Retina (tissue), 1 donor: ENCODE measurements at regions not wholly inside any gene's neighbourhood (a gene's known extent, or its start where the extent isn't known, plus 50 kb on each side); places are given as distances from the start of the nearest gene placed in this dataset.

Experiments used
- DNase-seq: peaks from one replicate; pipeline ENCODE4 v3.0.0-alpha.2; 2016

DNA sequence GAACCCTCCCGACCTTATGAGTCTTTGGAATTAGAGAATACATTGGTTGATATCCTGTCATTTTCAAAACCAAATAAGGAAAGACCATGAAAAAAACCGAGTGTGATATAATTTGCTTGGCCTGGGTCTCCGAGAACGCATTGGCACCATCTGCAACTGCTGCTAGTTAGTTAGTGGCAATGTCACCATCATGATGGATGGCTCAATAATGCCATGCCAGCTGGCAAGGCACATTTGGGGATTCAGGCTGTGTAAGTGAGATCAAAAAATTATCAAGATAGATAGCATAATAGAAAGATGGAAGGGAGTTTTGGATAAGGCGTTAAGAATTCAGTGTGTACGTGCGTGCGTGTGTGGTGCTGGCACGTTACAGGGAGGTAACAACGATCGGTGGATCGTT is 134.7 kb upstream of the TCERG1L start:
- DNase-seq, result no peak

DNA sequence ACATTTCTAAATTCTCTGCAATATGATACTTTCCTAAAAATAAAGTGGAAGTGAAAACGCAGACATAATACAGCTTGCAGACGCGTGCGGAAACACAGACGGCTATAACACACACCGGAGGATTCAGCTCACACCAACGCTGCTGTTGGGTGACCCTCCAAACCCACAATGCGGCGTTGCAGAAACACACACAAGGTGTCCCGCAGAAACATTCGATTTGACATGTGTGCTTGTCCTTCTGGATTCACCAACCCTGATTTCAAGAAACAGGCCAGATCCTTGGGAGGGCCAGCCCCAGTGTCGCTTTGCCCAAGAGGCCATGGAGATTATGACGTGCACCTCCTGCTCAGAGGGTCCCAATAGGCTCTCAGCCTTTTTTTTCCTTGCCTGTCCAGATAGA is 136.7 kb upstream of the TCERG1L start:
- no peak for DNase-seq

DNA sequence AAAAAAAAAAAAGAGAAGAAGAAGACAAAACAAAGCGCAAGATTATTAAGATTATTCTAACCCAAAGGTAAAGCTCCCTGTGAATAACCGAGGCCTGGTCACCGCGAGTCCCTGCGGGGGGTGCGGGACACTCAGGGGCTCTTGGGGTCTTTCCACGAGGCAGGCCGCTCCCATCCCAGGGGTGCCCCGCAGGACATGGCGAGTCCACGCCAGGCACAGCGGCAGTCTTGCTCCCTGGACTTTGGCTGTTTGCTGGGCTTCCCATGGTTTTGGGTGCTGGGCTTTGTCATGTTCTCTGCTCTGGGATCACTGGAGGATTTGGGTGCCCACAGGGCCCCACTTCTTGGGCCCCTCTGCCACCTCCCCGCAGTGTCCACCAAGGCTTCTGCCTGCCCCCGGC is 137.4 kb upstream of the TCERG1L start:
- no peak for DNase-seq

DNA sequence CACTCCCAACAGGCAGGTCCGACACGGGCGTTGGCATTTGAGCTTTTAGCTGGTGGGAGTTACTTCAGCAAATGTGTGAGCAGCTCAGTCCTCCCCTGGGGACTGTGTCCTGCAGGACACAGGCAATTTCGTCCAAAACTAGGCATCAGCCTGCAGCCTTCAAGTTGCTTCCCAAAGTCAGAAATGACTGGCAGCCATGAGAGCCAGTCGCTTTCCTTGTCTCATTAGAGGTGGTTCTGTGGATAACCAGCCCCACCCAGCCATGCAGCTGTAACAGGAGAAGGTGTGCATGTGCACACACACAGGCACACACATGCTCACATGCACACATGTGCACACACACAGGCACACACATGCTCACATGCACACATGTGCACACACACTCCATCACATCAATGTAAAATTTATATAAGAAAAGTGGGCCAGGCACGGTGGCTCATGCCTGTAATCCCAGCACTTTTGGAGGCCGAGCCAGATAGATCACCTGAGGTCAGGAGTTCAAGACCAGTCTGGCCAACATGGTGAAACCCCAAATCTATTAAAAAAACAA is 138.8 kb upstream of the TCERG1L start:
- no peak for DNase-seq

GRCh38 chr10:131451407-131452015 is 140.0 kb upstream of the TCERG1L start:
- DNase-seq, result no peak

- peak; percentile 93 for DNase-seq
Measured at GRCh38 chr10:131452926-131453720, 141.6 kb upstream of the TCERG1L start.

GRCh38 chr10:131453721-131454634 is 142.5 kb upstream of the TCERG1L start:
- peak; percentile 96 for DNase-seq

DNA sequence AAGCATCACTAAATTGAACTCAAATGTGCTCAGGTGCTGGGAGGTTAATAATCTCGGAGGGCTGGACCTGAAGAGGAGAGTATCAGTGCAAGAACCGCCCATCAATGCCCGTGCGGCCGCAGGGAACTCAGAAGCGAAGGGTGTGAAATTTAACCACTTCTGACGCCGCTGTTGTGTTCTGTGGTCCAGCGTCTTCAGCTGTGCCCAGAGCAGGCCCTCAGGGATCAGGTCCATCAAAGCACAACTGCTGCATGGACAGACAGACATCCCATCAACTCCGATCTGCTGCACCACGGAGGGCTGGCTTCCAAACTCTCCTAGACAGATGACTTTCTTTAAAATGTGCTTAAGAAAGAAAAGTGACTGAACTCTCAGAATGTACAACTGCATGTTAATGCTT is 144.9 kb upstream of the TCERG1L start:
- DNase-seq, result no peak

DNA sequence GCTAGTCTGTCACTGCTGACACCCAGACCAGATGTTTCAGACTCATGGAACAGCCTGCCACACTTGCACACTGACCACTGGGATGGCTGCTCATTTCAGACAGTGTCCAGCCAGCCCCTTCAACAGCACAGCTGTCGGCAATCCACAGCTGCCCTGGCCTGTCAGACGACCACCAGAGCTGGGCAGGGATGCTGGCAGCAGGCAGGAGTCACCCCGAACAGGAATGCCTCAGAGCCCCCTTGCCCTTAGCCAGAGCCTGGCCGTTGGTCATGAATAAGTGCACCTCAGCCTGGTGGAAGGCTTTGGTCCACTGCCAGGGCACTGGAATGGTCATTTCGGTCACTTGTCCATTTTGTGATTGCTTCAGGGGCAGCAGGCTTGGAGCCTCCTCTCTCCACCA is 149.6 kb upstream of the TCERG1L start:
- DNase-seq, result peak; percentile 36

GRCh38 chr10:131464789-131465188 is 153.3 kb upstream of the TCERG1L start:
- no peak for DNase-seq

GRCh38 chr10:131469551-131469950 is 158.0 kb upstream of the TCERG1L start:
- no peak for DNase-seq

DNA sequence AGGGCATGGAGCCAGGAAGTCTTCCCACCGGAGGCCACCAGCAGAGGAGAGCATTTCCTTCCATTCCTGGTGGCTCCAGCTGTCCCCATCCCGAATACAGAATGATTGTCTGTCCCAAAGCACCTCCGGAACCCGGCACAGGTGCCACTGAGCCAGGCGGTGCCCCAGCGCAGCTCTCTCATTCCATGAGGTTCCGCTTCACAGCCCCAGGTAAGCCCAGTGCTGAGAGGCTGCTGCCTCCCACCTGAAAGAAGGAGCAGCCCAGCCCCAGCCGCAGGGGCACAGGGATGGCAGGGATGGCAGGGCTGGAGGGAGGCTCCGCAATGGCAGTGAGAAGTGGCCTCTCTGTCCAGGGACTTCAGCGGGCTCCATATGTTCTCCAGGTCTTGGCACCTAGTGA is 162.1 kb upstream of the TCERG1L start:
- no peak for DNase-seq

- no peak for DNase-seq
Measured at GRCh38 chr10:131474416-131474815, 162.9 kb upstream of the TCERG1L start.

DNA sequence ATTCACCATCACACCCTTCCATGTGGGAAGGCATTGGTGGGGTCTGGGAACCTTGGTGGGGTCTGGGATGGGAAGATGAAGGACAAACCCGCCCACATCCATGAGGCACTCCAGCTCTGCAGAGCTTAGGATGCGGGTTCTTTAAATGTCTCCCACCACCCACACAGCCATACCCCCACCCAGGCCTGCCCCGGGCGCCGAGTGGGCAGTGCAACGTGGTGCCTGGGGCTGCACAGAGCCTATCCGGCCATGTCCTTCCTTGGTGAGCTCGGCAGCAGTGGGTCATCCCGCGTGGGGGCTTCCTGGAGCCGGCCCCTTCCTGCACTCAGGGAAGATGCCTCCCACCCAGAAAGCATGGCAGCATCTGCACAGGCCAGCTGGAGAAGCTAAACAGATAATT is 163.5 kb upstream of the TCERG1L start:
- DNase-seq, result no peak

DNA sequence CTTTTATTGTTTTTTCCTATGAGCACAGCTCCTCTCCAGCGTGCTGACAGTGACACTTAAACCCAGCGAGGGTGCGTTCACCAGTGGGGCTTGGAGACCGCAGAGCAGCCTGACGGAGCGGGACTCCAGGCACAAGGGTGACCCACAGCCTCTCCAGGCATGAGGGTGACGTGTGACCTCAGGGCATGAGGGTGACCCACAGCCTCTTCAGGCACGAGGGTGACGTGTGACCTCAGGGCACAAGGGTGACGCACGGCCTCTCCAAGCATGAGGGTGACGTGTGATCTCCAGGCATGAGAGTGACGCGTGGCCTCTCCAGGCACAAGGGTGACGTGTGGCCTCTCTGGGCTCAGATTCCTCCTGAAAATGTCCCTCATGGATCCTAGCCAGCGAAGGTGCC is 164.3 kb upstream of the TCERG1L start:
- no peak for DNase-seq

- peak; percentile 76 for DNase-seq
Measured at GRCh38 chr10:131477457-131478121, 166.1 kb upstream of the TCERG1L start.

DNA sequence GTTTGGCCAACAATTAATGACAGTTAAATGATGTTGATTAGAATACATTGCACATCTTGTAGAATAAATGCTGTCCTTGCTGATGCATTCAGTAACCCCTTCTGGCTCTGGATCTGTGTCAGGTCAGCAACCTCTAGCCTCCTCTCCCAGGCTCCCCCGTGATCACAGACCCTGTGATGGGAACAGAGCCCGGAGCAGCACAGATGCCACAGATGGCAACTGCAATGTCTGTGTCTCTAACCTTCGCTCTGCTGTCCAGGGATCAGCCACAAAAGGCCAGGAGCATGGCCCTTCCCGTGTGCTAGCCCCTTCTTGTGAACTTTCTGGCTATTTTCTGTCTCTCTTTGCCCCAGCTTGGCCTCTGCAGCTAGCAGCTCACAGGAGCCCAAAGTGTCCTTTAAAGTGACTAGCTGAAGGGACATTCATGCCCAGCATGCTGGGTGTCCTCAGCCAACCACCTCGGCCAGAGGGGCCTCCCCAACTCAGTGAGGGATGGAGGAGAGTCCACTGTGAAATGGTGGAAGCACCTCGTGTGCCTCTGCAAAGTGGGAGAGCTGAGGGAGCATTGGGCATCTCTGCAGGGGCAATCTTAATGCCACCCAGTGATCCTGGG is 167.0 kb upstream of the TCERG1L start:
- peak; percentile 61 for DNase-seq

DNA sequence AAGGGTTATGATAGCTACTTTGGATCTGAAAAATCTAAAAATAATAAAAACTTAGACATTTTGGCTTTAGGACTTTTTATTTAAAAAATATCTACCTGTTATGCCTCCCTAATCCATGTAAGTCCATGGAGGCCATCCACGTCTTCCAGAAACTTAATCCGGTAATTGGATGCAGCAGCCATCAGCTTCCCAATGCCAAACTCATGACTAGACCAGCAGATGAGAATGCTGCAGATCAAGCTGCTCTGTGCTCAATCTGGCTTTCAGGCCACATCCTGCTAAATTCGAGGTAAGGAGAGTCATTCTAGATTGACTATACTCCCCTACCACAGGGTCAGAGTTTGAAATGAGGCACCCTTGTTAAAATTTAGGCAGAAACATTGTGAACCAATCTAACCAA is 168.5 kb upstream of the TCERG1L start:
- DNase-seq, result no peak

DNA sequence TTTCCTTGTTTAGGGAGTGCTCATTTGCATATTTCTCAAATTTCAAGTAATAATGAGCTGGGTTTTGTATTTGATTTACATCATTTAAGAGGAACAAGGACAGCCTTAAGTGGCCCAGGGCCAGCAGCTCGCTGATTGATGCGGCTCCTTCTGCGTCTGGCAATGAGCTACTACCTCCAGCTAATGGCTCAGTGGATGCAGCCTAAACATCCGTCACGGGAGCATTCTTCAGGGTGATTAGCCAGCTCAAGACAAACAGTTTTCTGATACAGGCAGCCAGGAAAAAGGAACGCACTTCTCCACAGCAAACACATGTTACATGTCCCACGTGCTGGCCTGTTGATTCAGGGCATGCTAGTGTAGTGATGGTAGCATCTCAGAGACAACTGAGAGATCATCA is 169.3 kb upstream of the TCERG1L start:
- DNase-seq, result no peak

DNA sequence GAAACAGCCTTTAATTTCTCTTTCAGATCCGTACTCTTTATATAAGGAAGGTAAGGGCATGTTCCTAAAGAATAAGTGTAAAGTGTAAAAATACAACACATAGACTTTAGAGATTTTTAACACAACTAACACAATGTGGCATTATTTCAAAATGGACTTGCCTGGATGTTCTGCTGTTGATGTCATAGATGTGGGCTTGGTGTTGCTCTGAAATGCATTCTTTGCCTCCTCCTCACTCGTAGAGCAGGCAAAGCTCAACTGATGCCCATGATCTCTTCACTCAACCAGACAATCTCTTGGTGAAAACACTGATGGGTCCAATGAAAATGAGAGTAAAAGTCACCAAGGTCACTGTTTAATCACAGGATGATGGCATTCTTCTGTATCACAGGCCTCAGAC is 174.2 kb upstream of the TCERG1L start:
- no peak for DNase-seq

GRCh38 chr10:131487822-131488221 is 176.3 kb upstream of the TCERG1L start:
- DNase-seq, result no peak

DNA sequence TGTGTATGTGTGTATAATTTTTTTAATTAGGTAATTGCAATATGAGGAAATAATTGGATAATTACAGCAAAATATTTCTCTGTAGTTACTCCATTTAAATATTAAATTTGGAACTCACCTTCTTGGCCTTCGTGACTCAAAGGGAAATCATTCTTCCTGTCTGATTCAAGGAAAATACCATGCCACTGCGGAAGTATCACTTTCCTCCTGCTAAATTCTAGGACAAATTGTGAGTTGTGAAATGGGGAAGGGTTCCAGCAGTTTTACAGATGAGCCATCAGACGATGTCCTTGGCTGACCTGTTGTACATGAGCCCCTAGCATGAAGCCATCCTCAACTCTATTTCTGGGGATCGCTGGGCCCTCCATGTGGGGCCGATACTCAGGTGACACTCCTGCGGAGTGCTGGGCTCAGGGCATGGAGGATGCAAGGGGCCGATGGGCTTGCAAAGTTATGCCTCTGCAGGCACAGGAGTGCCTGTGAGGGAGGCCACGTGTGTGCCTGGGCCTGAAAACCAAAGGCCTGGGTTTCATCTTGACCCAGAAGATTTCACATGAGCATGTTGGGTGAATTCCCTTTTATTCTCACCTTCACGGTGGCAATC is 179.6 kb upstream of the TCERG1L start:
- no peak for DNase-seq
